ENCODE measurements at regions not wholly inside any gene's neighbourhood (a gene's known extent, or its start where the extent isn't known, plus 50 kb on each side); places are given as distances from the start of the nearest gene placed in this dataset.

GRCh38 chr3:117161816-117162215, 452.2 kb downstream of the TUSC7 start:
- TF ChIP-seq, protein P1, sequence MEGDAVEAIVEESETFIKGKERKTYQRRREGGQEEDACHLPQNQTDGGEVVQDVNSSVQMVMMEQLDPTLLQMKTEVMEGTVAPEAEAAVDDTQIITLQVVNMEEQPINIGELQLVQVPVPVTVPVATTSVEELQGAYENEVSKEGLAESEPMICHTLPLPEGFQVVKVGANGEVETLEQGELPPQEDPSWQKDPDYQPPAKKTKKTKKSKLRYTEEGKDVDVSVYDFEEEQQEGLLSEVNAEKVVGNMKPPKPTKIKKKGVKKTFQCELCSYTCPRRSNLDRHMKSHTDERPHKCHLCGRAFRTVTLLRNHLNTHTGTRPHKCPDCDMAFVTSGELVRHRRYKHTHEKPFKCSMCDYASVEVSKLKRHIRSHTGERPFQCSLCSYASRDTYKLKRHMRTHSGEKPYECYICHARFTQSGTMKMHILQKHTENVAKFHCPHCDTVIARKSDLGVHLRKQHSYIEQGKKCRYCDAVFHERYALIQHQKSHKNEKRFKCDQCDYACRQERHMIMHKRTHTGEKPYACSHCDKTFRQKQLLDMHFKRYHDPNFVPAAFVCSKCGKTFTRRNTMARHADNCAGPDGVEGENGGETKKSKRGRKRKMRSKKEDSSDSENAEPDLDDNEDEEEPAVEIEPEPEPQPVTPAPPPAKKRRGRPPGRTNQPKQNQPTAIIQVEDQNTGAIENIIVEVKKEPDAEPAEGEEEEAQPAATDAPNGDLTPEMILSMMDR (IDR thresholded peaks at IDR 0.05) = no peak
- no peak for TF ChIP-seq POLR2A (IDR thresholded peaks at IDR 0.05)
- TF ChIP-seq POLR2AphosphoS5 (IDR thresholded peaks at IDR 0.05) = no peak
- TF ChIP-seq EP300 (IDR thresholded peaks at IDR 0.05) = no peak
